ENCODE measurements at regions not wholly inside any gene's neighbourhood (a gene's known extent, or its start where the extent isn't known, plus 50 kb on each side); places are given as distances from the start of the nearest gene placed in this dataset.

DNA sequence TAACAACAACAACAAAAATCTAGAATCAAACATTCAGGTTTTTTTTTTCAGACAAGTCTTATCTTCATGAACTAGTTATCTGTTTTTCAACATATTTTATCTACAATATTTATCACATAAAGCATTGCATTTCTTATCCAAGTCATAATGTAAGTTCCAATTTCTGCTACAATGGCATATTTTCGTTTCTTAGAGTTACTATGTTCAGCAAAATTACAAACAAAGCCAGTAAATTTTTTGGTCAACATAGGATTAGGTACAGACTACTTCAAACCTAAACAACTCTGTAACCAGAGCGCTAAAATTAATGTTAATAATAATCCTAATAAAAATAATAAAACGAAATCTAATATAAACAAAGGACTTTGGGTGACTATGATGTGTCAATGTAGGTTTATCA lies 165.4 kb upstream of the TACR3 start:
- TF ChIP-seq, protein P1, sequence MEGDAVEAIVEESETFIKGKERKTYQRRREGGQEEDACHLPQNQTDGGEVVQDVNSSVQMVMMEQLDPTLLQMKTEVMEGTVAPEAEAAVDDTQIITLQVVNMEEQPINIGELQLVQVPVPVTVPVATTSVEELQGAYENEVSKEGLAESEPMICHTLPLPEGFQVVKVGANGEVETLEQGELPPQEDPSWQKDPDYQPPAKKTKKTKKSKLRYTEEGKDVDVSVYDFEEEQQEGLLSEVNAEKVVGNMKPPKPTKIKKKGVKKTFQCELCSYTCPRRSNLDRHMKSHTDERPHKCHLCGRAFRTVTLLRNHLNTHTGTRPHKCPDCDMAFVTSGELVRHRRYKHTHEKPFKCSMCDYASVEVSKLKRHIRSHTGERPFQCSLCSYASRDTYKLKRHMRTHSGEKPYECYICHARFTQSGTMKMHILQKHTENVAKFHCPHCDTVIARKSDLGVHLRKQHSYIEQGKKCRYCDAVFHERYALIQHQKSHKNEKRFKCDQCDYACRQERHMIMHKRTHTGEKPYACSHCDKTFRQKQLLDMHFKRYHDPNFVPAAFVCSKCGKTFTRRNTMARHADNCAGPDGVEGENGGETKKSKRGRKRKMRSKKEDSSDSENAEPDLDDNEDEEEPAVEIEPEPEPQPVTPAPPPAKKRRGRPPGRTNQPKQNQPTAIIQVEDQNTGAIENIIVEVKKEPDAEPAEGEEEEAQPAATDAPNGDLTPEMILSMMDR (IDR thresholded peaks at IDR 0.05): no peak
- ATAC-seq: no peak

DNA sequence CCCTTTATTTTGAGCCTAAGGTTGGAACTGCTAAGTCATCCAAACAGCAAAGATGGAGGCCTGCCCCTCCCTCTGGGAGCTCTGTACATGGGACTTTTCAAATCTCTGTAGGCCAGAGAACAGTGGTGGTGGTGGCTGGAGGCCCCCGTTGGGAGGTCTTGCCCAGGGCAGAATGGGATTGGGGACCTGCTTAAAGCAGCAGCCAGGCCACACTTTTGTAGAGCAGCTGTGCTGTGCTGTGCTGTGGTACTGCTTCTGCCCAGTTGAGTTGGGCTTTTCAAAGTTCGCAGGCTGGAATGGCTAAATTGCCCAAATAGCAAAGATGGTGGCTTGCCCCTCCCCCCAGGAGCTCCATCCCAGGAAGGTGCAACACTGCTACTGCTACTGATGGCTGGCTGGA lies 147.5 kb upstream of the TACR3 start:
- ATAC-seq (no peak), DNase-seq (no peak)
- Histone ChIP-seq H3K4me3 (no peak overlapping the region), H3K36me3 (no peaks in the 10 kb centered on the region), H3K4me1 (no peaks in the 10 kb centered on the region), H3K27ac (no peak overlapping the region), H3K27me3 (no peaks in the 10 kb centered on the region), H3K9me3 (peaks cover 0 to 10% (median 2%) of the 10 kb centered on the region in 11 donors)
- TF ChIP-seq, protein P1 (IDR thresholded peaks at IDR 0.05): no peak
- intact Hi-C loops (cut with DNase I): loop anchor here in 1 of 10 donors (10.0 kb wide), 1 partner anchor 1157 kb away; no protein-coding TSS in a partner anchor
- 71 to 75% methylated on average over 2 of the region's 2 CpGs for WGBS, 2 donors

More for the DNA sequence above, 165.4 kb upstream of the TACR3 start:
- intact Hi-C loops (cut with DNase I): no loop called here
- Histone ChIP-seq H3K27me3 (no peaks in the 10 kb centered on the region), H3K36me3 (no peaks in the 10 kb centered on the region), H3K27ac (no peak overlapping the region), H3K9me3 (no peaks in the 10 kb centered on the region), H3K4me1 (no peaks in the 10 kb centered on the region), H3K4me3 (no peak overlapping the region)
- 30 to 32% methylated on average over 3 of the region's 3 CpGs for WGBS, 2 donors
- DNase-seq: no peak

DNA sequence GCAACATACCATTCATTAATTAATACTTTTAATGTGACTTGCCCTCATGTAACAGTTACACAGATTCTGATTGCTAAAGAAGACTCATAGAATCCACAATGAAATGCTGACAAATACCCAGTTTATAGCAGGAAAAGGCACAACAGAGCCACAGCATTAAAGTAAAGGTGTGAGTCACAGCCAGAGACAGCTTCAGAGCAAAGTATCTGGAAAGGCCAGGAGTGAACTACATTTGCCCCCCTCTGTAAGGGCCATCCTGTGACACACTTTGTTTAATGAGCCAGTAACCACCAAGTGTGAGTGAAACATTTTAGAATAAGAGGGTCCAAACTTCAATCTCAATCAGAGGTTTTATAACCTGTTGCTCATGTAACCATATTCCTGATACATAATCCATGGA lies 133.8 kb upstream of the TACR3 start:
- Histone ChIP-seq H3K36me3 (no peaks in the 10 kb centered on the region), H3K27ac (no peak overlapping the region), H3K9me3 (peaks cover 0 to 24% (median 0%) of the 10 kb centered on the region in 11 donors), H3K4me1 (no peaks in the 10 kb centered on the region), H3K4me3 (no peak overlapping the region), H3K27me3 (no peaks in the 10 kb centered on the region)
- DNase-seq (no peak), ATAC-seq (no peak)
- TF ChIP-seq, protein P1 (IDR thresholded peaks at IDR 0.05): no peak
- intact Hi-C loops (cut with DNase I): no loop called here

DNA sequence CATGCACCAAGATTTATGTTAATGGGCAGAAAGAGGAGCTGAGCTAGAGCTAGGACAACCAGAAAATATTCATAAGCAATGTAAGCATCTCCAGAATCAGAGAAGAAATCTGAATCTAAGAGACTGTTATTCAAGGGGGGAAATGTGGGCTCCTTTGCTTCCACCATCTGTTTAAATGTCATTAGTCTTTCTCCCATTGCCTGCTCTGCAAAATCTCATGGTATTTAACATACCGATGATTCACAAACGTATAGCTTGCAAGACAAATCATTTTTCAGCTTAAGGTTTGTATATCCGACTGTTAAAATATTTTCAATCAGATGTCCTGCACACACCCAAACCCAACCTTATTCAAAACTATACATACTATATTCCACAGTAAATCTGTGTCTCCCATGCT lies 133.4 kb upstream of the TACR3 start:
- no peaks in the 10 kb centered on the region for H3K27me3 ChIP-seq
- H3K27ac ChIP-seq: no peak overlapping the region
- WGBS, 2 donors: 86 to 90% methylated on average over 3 of the region's 3 CpGs
- intact Hi-C loops (cut with DNase I): no loop called here
- no peaks in the 10 kb centered on the region for H3K36me3 ChIP-seq
- no peak overlapping the region for H3K4me3 ChIP-seq
- DNase-seq: no peak
- TF ChIP-seq, protein P1 (IDR thresholded peaks at IDR 0.05): no peak
- peaks cover 0 to 29% (median 1%) of the 10 kb centered on the region in 11 donors for H3K9me3 ChIP-seq
- no peak for ATAC-seq
- H3K4me1 ChIP-seq: no peaks in the 10 kb centered on the region

DNA sequence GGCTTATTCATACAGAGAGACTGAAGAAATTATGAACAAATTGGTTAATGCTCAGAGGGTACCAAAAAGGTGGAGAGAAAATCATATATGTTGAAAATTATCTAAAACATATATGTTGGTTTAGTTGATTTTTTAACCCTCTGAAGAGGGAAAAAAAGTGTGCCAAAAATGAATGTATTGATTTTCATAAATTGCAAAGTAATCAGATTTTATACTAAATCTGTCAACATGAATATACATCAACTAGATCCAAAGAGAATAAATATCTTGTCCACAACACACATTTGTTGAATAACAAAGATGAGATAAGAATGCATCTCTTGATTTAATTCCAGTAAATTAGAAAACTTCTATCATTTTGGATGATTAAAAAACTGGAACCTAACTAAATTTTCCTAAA lies 125.3 kb upstream of the TACR3 start:
- H3K4me1 ChIP-seq: no peaks in the 10 kb centered on the region
- ATAC-seq (no peak), DNase-seq (no peak)
- no peak overlapping the region for H3K27ac ChIP-seq
- TF ChIP-seq, protein P1 (IDR thresholded peaks at IDR 0.05): no peak
- intact Hi-C loops (cut with DNase I): no loop called here
- no peak overlapping the region for H3K4me3 ChIP-seq
- H3K36me3 ChIP-seq: no peaks in the 10 kb centered on the region
- H3K9me3 ChIP-seq: peaks cover 0 to 43% (median 10%) of the 10 kb centered on the region in 11 donors
- no peaks in the 10 kb centered on the region for H3K27me3 ChIP-seq

Measured in heart right ventricle (tissue), 16 donors.